Amniotic epithelial cell (primary cell): ENCODE measurements at regions not wholly inside any gene's neighbourhood (a gene's known extent, or its start where the extent isn't known, plus 50 kb on each side); places are given as distances from the start of the nearest gene placed in this dataset.
"Not testable (repeated sequence)": the region's sequence is repeated elsewhere in the genome, so short reads cannot be mapped to it uniquely, and the experiment has no call there.

ENCODE experiments used
- DNase-seq: peaks from one replicate; pipeline ENCODE4 v3.0.0-alpha.2; 2010; ENCODE audit warnings: low read depth

DNA sequence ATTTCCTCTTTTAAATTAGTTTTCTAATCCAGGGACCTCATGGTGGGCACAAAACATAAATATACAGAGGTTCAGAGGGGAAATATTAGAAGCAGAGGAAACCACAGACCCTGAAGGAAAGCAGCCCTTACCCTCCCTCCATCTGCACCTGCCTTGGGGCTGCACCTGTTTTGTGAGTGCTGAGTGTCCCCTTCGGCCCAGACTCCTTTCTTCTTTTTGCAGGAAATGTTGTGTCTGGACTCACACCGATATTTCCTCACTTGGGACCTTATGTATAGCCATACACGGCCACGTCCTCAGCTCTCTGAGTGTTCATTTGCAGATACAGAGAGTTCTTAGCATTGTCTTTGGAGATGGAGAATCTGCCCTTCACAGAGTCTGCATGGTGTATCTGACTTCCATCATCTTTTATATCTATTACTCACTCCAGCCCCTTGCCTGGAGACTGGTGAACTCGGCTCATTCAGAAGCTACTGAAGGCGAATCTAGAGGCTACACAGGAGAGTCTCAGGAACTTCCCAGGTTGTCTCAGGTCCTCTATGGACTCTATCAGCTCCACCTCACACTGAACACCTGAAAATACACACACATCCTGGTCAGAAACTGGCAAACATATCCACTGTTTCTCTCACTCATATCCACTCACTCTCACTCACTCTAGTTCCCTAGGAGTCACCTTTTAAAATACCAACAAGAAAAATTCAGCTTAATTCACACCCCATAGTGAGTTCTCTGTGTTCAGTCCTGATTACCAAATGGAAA lies 829.7 kb downstream of the TMEM121 start:
- DNase-seq = not testable (repeated sequence)

DNA sequence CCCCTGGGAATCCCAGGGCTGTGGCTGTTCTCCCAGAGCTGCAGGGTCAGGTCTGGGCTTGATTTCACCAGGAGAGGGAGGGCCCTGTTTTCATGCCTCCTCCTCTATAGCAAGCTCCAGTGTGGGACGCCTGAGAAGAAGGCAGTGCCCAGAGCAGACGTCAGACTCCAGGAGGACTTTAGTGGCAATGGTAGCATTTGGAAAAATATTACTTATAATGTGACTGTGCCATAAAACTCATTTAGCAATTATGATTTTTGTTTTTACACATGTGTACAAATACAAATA lies 830.2 kb downstream of the TMEM121 start:
- DNase-seq = not testable (repeated sequence)

DNA sequence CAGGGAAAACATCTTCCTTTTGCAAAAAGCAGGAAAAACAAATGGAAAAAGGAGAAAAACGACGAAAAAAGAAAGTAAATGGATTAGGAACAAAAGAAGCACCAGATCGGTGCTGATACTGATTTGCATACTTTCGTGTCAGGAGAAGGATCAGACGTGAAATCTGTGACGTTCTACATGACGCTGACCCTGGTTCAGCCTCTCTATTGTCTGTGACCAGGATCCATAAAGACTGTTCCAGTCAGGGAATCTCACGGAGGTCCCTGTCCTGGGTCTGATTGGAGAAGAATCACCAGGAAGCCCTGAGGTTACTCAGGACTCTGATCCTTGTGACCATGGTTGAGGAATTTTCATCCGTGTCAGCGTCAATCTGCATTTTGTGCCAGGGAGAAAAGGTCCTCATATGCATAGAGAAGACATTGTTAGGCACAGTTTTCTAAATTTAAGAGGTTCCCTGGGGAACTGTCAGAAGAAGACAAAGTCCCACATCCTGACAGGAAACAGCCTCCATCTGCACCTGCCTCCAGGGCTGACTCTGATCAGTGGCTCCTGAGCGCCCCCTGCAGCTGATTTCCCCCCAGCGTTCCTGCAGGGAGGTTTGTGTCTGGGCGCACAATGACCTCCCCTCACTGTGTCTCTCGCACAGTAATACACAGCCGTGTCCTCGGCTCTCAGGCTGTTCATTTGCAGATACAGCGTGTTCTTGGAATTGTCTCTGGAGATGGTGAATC lies 832.9 kb downstream of the TMEM121 start:
- not testable (repeated sequence) for DNase-seq

DNA sequence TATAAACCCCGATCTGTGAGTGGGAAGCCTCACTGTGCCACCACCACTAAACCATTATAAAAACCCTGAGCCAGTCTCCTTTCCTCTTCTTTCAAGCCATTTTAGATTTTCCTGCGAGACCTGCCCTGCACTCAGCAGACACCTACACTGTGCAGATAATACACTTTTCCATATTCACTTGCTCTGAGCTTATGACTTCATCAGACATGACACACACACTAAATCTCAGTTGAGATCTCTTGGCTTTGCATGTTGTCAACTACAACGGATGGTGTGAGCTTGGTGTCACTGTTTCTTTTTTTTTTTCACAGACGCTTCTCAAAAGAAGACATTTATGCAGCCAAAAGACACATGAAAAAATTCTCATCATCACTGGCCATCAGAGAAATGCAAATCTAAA lies 839.0 kb downstream of the TMEM121 start:
- DNase-seq = not testable (repeated sequence)

DNA sequence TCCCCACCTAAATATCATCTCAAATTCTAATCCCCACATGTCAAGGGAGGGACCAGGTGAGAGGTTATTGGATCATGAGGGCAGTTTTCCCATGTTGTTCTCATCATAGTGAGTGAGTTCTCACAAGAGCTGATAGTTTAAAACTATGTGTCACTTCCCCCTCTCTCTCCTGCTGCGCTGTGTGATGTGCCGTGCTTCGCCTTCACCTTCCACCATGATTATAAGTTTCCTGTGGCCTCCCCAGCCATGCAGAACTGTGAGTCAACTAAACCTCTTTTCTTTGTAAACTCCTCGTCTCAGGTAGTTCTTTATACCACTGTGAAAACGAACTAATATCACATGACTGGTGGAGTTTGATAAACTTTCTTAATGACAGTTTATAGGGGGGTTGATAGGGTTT lies 839.5 kb downstream of the TMEM121 start:
- DNase-seq = not testable (repeated sequence)

DNA sequence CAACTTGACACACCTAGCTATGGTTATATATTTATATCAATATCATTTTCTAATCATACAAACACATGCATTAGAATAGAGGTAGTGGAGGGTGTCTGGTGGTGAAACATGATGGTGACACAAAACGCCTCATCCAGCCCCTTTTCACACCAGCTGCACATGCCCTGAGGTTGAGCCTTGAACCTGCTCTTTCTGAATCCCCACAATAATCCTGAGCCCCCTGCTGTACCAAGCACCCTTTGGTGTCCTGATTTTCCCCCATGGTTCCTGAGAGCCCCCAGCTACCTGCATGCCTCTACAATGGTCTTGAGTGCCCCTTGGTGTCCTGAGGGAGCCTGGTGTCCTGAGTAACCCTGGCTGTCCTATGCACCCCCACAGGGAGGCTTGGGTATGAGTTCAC lies 840.6 kb downstream of the TMEM121 start:
- not testable (repeated sequence) for DNase-seq

DNA sequence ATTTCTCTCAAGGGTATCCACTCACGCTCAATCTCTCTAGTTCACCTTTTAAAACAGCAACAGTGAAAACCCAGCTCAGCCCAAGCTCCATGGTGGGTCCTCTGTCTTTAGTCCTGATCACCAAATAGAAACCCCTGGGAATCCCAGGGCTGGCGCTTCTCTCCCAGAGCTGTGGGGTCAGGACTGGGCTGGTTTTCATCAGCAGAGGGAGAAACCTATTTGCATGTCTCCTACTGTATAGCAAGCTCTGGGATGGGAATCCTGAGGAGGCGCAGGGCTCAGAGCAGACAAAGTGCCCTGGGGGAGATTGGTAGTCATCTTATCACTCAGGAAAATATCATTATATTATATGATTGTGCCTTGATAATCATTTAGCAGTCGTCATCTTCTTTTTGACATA lies 843.1 kb downstream of the TMEM121 start:
- not testable (repeated sequence) for DNase-seq

DNA sequence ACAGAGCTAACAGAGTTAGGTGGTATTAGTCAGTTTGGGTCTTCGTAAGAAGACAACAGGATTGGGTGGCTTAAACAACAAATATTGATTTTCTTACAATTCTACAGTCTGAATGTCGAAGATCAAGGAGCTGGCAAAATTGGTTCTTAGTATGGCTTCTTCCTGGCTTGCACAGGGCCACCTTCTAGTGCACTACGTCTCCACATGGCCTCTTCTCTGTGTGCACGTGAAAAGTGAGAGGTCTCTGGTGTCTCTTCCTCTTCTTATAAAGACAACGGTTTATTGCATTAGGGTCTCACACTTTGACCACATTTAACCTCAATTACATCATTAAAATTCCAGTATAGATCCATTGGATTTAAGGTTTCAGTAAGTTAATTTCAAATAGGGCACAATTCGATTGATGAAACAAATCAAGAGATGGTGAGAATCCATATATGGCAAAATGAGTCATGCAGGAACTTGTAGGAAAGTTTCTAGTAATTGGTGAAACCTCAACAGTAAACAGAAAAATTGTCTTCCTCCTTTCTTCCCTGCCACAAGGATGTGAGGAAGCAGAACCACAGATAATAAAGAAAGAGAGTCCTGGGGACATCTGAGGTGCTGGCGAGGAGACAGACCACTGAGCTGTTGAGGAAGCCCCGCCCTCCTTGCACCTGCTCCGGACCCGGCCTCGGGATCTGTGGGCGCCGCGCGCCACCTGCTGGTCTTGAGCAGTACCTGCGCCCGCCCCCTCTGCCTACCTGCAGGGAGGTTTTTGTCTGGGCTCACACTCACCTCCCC lies 846.7 kb downstream of the TMEM121 start:
- no peak for DNase-seq

DNA sequence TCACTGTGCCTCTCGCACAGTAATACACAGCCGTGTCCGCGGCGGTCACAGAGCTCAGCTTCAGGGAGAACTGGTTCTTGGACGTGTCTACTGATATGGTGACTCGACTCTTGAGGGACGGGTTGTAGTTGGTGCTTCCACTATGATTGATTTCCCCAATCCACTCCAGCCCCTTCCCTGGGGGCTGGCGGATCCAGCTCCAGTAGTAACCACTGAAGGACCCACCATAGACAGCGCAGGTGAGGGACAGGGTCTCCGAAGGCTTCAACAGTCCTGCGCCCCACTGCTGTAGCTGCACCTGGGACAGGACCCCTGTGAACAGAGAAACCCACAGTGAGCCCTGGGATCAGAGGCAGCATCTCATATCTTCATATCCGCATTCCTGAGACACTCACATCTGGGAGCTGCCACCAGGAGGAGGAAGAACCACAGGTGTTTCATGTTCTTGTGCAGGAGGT lies 847.3 kb downstream of the TMEM121 start:
- DNase-seq = not testable (repeated sequence)

DNA sequence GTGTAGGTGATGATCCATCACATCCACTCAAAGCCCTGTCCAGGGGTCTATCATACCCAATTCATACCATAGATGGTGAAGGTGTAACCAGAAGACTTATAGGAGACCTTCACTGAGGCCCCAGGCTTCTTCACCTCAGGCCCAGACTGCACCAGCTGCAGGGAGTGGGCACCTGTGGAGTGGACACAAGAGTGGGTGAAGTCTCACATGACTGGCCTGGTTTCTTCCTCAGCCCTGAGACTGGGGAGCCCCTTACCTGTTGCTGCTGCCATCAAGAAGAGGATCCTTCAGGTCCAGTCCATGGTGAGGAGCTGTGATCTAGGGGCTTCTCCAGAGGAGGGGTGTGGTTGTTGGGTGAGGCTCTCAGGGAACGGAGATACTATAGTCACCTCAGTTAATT lies 851.0 kb downstream of the TMEM121 start:
- DNase-seq = no peak

DNA sequence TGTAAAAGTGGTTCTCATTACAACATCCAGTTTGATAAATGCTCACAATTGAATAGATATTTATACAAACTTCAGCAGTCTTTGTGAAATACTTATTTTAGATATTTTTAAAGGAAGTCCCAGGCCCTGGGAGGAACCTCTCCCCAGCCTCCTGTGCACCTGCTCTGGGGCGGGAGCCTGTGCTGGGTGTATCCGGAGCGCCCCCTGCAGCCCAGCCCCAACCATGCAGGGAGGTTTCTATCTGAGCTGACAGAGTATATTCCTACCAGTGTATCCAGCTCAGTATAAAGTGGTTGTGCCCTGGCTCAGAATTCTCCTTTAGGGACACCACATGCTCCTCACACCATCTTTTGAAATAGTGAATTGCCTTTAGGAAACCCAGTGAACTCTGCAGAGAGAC lies 851.8 kb downstream of the TMEM121 start:
- DNase-seq = no peak

DNA sequence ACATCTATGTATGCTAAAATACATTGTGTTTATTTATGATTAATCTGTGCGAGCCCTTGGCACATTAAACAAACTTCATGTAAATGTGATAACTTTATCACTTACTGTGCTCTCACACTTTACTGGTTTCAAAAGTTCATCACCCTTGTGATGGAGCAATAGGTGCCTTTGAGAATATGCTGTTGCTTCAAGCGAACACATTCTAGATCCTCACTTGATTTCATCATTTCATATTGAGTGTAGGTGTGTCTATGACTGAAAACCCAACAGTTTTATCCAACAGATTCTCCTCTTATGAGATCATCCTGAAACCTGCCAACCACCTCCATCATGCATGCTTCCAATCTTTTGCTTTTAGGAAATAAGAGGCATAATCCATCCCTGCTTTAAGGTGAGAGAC lies 854.4 kb downstream of the TMEM121 start:
- DNase-seq = no peak

DNA sequence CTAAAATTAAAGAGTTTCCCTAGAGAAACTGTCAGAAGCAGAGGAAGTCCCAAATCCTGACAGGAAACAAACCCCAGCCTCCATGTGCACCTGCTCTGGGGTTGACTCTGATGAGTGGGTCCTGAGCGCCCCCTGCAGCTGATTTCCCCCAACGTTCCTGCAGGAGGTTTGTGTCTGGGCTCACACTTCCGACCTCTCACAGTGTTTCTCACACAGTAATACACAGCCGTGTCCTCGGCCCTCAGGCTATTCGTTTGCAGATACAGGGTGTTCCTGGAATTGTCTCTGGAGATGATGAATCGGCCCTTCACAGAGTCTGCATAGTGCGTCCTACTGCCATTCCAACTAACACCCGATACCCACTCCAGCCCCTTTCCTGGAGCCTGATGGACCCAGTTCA lies 862.8 kb downstream of the TMEM121 start:
- DNase-seq = not testable (repeated sequence)

DNA sequence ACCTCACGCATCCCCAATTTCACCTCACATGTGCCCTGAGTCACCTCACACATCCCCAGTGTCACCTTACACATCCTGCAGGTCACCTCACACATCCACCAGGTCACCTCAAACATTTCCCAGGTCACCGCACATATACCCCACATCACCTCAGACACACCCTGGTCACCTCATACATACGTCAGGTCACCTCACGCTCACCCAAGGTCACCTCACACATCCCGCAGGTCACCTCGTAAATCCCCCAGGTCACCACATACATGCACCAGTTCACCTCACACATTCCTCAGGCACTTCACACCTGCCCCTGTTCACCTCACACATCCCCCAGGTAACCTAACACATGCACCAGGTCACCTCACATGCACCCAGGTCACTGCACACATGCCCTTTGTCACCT lies 864.0 kb downstream of the TMEM121 start:
- DNase-seq = no peak

DNA sequence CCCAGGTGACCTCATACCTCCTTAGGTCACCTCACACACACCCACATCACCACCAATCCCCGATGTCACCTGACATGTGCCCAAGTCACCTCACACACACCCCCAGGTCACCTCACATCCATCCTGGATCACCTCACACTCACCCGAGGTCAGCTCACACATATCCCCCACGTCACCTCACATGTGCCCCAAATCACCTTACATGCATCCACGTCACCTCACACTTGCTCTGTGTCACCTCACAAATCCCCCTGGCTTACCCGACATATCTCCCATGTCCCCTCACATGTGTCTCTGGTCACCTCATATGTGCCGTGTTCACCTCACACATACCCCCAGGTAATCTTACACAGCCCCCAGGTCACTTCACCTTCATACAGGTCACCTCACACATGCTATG lies 864.6 kb downstream of the TMEM121 start:
- DNase-seq = no peak

DNA sequence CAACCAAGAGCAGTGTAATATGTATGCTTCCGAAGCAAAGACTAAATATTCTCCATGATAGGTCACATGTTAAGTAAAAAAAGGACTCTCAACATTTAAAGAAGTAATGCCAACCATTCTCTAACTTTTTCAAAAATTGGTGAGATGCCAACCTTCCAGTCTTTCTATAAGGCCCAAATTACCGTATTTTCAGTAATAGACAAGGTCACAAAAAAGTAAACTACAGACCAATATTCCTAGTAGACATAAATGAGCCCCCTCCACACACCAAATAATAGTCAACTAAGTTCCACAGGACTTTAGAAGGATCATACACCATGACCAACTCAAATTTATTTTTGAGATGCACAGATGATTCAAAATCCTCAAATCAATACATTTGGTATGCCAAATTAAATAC lies 867.4 kb downstream of the TMEM121 start:
- no peak for DNase-seq

DNA sequence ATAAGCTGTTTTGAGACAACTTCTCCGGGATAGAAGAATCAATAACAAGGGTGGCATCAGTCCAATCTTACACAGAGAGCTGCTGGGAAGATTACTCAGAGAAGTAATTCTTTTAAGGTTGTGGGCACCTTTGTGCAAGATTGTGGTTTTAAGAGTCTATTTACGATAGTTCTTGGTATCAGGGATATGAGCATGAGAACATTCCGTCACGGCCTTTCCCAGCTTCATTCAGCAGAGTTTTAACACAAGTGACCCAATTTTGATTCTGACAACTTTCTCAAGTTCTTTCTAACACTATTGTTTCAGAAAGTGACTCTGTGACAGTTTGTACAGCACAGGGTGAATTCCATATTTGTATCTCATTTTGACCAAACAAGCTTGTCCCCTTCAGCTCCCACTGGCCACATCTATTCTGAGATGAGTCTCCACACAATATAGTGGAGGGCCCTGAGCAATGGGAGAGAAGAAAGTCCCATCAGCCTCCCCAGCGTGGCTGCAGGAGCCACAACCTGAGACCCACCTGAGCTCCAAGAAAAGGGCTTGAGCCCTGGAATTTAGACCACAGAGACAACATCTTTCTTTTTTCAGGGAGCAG lies 869.2 kb downstream of the TMEM121 start:
- DNase-seq = no peak

DNA sequence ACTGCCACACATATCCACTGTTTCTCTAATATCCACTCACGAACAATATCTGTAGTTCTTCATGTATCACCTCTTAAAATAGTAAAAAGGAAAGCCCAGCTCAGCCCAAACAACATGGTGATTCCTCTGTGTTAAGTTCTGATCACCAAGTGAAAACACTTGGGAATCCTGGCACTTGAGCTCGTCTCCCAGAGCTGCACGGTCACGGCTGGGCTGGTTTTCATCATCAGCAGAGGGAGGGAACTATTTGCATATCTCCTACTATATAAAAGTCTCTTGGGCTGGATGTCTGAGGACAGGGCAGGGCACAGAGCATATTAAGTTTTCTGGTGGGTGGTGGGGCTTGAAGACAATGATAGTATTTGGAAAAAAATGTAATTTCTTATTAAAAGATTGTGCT lies 870.6 kb downstream of the TMEM121 start:
- no peak for DNase-seq

DNA sequence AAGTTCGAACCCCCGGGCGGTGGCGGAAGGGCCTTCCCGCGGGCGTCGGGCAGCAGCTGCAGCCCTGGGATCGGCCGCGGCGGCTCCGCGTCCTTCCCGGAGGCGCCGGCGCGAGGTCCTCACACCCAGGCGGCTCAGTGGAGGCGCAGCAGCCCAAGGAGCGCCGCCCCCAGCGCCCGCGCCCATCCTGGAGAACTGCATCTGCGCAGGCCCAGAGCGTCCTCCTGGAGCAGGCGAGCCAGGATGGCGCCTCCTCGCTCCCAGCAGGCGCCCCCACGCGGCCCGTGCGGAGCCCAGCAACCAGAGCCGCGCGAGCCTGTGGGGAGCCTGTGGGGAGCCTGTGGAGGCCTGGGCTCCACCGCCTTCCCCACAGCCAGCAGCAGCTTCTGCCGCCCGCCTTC lies 872.5 kb downstream of the TMEM121 start:
- DNase-seq = not testable (repeated sequence)

DNA sequence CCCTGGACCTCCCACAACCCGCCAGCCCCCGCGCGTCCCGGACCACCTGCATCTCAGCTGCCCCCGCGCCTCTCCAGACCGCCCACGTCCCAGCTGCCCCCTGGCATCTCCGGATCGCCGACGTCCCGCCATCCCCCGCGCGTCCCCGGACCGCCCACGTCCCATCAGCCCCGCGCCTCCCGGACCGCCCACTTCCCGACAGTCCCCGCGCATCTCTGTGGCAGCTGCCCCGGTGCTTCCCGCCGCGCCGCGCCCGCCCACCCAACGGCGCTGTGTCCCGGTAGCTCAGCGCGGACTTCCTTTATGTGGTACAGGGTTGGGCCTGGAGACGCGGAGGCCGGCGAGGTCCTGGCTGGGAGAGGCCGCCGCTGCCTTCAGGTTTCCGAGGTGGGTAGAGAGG lies 874.9 kb downstream of the TMEM121 start:
- DNase-seq = not testable (repeated sequence)

DNA sequence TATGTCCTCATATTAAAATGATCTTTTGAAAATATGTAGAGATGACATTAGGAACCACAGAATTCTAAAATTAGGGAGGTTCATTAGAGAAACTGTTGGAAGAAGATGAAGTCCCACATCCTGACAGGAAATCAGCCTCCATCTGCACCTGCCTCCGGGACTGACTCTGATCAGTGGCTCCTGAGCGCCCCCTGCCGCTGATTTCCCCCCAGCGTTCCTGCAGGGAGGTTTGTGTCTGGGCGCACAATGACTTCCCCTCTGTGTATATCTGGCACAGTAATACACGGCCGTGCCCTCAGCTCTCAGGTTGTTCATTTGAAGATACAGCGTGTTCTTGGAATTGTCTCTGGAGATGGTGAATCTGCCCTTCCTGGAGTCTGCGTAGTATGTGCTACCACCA lies 883.8 kb downstream of the TMEM121 start:
- not testable (repeated sequence) for DNase-seq

DNA sequence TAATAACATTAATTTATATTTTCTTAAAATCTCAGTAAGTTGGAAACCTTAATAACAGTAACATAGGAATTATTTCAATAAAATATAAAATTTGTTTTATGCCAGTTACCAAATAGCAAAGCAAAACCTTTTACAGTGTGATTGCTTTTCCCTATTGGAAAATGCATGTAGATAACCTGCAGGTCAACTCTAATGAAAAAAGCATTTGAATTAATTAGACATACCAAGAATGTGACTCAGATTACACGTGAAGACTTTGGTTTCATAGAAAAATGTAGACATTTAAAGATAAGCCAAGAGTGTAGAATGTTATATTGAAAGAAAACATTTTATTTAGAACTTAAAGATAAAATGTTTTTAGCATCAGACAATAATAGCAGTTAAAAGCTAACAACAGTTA lies 888.1 kb downstream of the TMEM121 start:
- no peak for DNase-seq
